Stromal cell of bone marrow (primary cell): ENCODE measurements at regions not wholly inside any gene's neighbourhood (a gene's known extent, or its start where the extent isn't known, plus 50 kb on each side); places are given as distances from the start of the nearest gene placed in this dataset.
"Not testable (repeated sequence)": the region's sequence is repeated elsewhere in the genome, so short reads cannot be mapped to it uniquely, and the experiment has no call there.

ENCODE experiments used
- DNase-seq: peaks from one replicate; pipeline ENCODE4 v3.0.0-alpha.2; 2012; ENCODE audit warnings: low read depth

DNA sequence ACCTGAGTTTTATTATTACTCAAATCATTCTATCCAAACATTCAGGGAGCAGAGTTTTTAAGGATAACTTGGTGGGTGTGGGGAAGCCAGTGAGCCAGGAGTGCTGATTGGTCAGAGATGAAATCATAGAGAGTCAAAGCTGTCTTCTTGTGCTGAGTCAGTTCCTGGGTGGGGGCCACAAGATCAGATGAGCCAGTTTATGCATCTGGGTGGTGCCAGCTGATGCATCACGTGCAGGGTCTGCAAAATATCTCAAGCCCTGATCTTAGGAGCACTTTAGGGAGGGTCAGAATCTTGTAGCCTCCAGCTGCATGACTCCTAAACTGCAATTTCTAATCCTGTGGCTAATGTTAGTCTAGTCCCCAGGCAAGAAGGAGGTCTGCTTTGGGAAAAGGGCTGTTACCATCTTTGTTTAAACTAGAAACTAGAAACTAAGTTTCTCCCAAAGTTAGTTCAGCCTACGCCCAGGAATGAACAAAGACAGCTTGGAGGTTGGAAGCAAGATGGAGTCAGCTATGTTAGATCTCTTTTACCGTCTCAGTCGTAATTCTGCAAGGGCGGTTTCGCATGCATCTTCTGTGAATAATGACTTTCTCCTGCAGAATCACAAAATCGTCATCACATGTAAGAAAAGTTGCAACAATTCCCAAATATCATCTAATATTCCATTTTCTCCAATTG lies 97.5 kb downstream of the ZNF664 start:
- DNase-seq = peak; percentile 3

DNA sequence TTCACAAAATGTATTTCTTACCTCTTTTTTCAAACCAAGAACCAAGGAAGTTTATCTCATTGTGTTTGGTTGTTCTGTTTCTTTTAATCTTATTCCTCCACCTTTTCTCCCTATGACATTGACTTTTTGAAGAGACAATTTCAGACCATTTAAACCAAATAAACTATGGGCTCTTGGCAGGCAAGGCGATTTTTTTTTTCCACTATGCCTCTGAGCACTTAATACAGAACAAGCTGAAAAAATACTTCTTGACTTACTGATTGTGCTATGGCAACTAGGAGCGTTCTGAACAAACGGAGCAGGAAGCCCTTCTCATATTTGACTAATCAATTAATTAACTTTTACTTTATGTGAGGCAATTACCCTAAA lies 98.0 kb downstream of the ZNF664 start:
- no peak for DNase-seq

DNA sequence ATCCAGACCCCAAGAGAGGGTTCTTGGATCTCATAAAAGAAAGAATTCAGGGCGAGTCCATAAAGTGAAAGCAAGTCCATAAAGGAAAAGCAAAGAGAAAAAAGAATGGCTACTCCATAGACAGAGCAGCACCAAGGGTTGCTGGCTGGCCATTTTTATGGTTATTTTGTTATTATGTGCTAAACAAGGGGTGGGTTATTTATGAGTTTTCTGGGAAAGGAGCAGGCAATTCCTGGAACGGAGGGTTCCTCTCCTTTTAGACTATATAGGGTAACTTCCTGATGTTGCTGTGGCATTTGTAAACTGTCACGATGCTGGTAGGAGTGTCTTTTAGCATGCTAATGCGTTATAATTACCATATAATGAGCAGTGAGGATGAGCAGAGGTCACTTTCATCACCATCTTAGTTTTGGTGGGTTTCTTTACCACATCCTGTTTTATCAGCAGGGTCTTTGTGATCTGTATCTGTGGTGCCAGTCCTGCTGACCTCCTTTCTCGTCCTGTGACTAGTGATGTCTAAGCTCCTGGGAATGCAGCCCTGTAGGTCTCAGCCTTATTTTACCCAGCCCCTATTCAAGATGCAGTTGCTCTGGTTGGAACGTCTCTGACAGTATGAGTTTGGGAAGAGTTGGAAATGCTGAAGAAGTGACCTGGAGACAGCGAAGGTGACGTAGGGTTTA lies 100.5 kb downstream of the ZNF664 start:
- no peak for DNase-seq

DNA sequence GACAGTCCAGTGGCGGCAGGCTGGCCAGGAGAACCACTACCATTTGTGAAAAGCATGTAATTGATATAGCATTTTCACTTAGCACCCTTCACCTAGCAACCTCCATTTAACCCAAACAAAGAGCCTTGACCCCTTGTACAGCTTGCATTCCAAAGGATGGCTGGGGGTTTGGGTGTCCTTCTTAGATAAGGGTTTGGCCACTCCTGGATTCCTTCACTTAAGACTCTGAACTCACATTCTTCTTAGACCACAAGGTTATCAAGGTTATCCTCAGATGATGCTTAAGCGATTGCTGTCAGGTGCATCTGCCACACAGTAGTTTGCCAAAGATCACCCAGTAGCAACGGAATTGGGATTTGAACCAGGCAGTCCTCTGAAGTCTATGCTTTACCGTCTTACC lies 102.8 kb downstream of the ZNF664 start:
- no peak for DNase-seq

DNA sequence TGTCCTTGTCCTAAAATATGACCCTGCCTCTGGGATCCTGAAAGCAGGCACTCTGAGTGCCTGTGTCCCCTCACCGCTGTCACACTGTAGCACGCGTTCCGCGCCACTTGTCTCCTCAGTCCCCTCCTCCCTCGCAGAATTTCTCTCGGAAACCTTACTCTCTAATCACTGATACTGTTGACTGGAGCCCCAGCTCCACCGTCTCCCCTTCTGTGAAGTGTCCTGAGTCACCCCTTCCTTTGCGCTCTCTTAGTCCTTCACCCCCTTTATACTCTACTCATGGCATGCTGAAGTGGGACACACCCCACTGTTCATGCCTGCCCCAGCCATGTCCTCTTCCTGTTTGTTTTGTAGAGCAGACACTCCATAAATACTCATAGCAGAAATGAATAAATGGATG lies 104.7 kb downstream of the ZNF664 start:
- no peak for DNase-seq

DNA sequence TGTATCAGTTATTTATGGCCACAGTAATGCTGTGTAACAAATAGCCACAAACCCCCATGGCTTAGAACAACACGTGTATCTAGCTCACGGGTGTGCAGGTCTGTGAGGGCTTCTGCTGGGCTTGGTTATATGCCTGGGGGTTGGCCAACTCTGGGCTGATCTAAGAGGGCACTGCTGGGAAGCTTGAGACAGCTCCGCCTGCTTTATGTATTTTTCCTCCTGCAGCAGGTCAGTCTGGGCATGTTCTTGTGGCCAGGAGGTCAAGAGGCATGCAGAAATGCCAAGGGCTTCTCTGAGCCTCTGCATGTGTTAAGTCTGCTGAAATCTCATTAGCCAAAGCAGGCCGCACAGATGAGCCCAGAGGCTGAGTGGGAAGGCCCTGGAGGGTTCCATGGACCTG lies 105.8 kb downstream of the ZNF664 start:
- DNase-seq = no peak

DNA sequence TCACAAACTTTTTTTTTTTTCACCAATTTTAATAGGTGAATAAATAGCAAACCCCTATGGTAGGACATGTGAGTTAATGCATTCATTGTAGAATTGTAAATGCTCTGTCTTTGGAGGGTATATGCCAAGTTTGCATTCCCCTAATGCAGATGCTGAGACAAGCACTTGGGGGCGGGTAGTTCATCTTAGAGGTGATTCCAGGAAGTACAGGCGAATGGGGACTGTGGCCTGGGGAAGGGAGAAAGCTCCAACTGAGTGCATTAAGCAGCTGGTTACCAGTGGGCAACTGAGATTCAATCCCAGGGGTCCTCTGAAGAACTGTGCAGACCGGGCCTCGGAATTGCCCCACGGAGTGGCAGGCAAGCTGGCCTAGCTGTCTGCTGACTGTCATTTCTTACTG lies 107.6 kb downstream of the ZNF664 start:
- DNase-seq = no peak

DNA sequence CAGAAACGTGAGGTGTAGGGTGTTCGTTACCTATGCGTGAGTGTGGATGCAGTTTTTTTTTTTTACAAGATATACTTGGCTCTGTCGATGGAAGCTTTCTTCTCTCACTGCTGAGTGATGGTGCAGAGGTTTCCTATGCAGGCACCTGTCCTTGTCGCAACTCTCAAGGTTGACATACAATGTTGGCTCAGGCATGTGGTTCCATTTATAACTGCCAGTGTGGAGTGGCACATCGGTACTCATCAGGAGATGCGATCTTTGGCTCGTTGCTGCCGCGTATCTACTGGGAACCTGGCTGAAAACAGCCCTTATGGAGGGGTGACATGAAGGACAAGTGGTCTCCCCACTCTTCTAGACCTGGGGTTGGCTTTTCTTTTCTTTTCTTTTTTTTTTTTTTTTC lies 109.0 kb downstream of the ZNF664 start:
- no peak for DNase-seq

DNA sequence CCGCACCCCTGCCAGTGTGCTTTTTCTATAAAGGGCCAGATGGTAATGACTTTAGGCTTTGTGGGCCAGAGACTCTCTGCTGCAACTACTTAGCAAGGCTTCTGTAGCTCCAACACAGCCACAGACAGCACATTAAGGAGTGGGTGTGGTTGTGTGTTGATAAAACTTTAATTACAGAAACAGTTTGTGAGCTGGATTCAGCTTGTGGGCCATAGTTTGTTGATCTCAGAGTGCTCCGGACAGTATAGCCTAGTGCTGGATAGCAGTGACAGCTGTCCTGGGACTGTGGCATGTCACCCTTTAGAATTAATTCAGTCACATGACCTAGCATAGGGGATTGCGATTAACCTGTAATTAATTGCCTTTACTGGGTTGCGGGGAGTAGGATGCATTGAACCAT lies 109.7 kb downstream of the ZNF664 start:
- no peak for DNase-seq

DNA sequence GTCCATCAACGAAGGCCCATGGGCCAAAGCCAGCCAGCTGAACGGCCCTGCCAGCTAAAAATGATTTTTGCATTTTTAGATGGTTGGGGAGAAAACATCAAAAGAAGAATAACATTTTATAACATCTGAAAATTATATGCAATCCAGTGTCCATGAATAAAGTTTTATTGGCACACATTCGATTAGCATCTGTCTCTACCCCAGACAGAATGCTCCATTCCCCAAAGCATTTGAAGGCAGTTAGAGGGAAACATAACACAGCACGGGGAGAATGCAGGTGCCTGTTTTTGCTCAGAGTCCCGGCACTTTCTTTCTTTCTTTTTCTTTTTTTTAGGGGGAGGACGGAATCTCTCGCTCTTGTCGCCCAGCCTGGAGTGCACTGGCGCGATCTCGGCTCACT lies 110.7 kb downstream of the ZNF664 start:
- DNase-seq = no peak

DNA sequence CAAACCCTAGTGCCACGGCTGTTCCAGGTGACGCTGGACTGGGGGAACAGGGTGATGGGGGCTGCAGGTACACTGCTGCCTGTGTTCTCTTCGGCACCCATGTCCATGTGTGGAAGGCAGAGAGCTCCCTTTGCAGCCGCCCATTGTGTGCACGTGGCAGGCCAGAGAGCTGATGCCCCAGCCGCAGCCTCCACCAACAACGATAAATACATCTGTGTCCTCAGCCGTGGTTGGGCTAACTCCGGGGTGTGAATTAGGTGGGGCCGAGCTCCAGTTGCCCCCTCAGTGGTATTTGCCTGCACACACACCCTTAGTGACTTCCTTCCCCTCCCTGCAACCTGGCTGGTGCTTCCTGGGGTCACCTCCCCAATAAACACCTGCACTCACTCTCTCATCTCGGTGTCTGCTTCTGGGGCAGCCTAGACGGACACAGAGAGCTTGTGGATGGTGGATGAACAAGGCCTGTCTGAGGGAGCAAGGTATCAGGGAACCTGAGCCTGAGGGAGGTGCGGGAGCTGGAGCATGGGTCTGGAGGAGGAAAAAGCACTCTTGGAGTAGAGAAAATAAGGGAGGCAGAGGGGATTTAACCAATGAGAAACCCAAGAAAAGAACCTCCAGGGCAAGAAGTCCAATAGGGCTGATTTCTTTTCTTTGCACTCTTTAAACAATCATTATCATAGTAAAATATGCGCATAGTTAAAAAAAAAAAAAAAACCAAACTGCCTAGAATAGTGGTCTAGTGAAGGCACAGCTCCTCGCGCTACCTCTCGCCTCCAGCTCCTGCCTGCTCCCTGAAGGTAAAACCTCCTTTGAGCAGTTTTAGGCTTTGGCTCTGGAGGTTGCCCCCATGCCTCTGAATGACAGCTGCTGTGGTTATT lies 112.6 kb downstream of the ZNF664 start:
- DNase-seq = no peak

DNA sequence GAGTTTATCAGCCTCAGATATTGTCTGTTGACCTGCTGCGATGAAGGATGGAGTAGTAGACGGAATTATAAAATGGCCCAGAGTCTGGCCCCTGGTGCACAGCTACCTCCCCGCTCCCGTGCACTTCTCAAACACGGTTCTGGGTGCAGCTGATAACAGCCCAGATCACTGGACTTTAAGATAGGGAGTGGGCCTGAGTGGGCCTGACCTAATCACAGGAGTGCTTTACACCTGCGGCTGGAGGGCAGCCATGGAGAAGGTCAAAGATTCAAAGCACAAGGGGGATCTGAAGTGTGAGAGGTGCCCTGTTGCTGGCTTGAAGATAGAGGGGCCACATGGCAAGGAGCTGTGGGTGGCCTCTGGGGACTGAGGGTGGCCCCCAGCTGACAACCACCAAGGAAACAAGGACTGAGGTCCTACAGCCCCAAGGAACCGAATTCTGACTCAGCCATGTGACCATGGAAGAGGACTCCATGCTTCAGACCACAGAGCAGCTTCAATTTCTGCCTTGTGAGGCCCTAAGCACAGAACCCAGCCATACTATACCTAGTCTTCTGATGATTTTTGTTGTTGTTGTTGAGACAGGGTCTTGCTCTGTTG lies 113.4 kb downstream of the ZNF664 start:
- DNase-seq = no peak

DNA sequence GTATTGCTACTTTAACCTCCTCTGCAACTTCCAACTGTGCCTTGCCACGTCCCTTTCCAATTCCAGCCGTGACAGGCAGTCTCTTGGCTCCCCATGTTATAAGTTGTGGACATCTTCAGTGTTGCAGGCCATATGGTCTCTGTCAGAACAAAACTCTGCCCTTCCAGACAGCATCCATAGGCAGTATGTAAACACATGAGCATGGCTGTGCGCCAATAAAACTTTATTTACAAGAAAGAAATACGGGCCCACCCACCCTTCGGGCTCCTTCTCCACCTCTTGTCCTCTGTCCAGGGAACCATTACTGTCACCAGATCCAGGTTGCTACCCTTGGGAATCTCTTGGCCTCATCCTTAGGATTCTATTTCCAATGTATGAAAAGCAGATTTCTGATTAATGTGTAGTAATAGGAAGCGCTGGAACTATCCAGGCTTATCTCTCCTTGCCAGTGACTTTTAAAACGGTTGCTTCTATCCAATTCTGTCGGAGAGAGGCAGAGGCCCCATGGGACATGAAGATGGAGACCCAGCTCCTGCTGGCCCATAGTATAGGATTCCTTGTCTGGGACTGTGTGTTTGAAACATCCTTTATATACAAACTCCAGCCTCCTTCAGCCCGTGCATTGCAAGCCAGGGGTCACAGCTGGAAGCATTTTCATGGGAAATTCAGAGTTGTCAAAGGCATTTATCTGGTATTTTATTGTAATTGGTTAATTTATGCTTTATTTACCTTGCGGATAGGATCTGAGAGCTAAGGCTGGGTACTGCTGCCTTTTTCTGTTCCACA lies 114.4 kb downstream of the ZNF664 start:
- DNase-seq = no peak

DNA sequence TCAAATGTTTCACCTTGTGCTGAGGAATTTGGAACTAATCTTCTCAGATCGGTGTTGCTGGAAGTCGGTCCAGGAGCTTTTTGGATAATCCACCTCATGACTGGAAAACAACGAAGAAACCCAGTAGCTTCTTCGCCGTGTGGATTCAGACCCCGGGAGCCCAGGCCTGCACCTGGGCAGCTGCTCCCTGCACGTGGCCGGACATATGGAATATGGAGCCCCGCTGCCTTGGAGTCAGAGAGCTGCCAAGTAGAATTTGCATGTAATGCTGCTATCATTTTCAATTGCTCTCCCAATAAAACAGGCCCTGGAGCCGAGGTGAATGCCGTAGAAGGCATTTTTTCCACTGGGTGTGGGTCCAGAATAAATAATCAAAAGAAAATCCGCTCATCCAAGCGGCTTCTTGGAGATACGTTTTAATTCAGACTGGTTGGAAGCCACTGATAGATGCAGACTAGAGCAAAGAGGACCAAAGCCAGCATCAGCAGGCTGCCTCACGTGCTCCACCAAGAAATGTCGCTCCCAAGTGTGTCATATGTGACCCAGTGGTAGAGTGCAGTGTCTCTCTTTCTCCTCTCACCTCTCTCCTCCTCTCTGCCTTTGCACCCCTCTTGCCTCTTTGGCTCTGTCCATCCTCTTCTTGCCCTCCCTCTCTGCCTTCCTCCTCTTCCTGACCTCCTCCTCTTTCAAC lies 115.3 kb downstream of the ZNF664 start:
- no peak for DNase-seq

DNA sequence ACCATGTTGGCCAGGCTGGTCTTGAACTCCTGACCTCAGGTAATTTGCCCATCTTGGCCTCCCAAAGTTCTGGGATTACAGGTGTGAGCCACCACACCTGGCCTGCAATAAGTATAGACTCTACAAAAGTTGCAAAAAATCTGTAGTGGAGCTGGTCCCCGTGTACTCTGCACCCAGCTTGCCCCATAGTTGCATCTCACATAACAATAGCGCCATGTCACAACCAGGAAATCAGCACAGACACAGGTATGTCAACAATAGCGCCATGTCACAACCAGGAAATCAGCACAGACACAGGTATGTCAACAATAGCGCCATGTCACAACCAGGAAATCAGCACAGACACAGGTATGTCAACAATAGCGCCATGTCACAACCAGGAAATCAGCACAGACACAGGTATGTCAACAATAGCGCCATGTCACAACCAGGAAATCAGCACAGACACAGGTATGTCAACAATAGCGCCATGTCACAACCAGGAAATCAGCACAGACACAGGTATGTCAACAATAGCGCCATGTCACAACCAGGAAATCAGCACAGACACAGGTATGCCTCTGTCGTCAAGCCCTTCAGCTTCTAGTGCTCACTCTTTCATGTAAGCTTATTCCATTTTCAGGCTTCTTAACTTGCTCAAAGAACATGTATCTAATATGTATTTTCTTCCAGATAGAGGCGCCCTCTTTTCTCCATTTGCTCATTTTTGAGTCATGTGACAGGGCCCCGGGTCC lies 116.3 kb downstream of the ZNF664 start:
- DNase-seq = not testable (repeated sequence)

DNA sequence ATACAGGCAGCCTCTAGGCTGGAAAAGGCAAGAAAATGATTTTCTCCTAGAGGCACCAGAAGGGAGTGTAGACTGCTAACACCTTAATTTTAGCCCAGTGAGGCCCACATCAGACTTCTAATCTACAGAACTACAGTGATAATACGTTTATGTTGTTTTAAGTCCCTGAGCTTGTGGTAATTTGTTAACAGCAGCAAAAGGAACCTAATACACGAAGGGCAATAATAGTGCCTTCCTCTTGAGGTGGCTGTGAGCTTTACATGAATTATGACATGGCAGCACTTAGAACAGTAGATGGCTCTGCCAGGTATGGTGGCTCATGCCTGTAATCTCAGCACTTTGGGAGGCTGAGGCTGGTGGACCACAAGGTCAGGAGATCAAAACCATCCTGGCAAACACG lies 118.8 kb downstream of the ZNF664 start:
- no peak for DNase-seq

DNA sequence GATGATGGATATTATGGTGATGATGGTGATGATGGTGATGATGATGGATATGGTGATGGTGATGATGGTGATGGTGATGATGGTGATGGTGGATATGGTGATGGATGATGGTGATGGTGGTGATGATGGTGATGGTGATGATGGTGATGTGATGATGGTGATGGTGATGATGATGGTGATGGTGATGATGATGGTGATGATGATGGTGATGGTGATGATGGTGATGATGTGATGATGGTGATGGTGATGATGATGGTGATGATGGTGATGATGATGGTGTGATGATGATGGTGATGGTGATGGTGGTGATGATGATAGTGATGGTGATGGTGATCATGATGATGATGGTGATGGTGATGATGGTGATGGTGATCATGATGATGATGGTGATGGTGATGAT lies 119.5 kb downstream of the ZNF664 start:
- DNase-seq = not testable (repeated sequence)

DNA sequence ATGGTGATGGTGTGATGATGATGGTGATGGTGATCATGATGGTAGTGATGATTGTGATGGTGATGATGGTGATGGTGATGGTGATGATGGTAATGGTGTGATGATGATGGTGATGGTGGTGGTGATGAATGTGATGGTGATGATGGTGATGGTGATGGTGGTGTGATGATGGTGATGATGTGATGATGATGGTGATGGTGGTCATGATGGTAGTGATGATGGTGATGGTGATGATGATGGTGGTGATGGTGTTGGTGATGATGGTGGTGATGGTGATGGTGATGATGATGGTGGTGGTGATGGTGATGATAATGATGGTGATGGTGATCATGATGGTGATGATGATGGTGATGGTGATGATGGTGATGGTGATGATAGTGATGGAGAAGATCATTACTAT lies 120.3 kb downstream of the ZNF664 start:
- DNase-seq = no peak

DNA sequence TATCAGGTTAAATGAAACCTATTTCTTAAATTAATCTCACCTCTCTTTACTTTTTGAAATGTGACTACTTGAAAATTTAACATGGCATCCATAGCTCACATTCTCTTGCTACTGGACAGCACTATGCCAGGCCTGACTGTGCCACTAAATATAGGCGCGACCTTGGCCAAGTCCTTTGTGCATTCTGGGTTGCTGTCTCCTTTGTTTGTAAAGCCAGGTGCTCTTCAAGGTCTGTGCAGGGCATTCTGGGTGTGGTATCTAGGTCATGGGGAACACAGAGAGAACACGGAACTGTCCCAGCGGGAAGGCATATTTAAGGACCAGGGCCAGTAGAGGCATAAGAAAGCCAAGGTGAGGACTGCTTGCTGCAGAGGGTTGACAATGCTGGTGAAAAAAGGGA lies 121.2 kb downstream of the ZNF664 start:
- no peak for DNase-seq

DNA sequence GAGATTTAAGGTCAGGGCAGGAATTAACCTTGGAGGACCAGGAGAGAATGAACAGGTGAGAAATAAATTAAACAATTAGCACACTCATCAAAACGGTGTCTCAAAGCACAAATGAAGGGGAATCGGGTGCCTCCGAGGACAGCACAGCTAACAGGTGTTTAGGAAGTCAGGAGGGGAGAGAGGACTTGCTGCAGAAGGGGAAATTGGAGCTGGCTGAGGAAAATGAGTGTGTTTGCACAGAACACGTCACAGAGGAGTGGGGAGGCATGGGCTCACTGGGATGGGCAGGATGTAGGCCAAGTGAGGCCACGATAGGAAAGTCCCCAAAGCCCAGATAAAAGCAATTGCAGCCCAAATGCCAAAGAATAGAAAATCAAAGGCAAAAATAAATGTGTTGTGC lies 121.7 kb downstream of the ZNF664 start:
- no peak for DNase-seq

DNA sequence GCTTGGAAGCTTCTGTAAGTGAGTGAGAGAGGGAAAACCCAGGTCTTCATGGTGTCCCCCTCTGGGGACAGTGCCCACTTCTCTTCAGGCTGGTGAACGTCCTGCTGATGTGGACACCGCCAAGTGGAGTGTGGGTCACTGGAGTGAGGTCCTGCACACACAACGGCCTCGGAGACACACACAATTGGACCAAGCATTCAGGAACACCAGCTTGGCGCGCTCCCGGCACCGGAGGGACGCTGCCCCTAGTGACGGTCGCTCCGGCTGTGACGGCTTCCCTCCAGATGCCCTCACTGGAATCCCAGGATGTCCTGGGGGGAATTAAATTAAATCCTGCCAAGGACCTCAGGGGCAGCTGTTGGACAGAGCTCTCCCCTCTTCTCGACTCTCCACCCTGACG lies 123.1 kb downstream of the ZNF664 start:
- DNase-seq = no peak
